G401 (cell line): ENCODE measurements at regions not wholly inside any gene's neighbourhood (a gene's known extent, or its start where the extent isn't known, plus 50 kb on each side); places are given as distances from the start of the nearest gene placed in this dataset.
"Not testable (repeated sequence)": the region's sequence is repeated elsewhere in the genome, so short reads cannot be mapped to it uniquely, and the experiment has no call there.

Source experiments
- DNase-seq: peaks from one replicate; pipeline ENCODE4 v3.0.0-alpha.2; 2015; ENCODE audit warnings: low spot score
- in situ Hi-C: cut with HindIII; loops from 2 replicates; pipeline ENCODE4 v1.10.0; 2016; ENCODE audit warnings: low sequenced_read_pairs, mixed read lengths

DNA sequence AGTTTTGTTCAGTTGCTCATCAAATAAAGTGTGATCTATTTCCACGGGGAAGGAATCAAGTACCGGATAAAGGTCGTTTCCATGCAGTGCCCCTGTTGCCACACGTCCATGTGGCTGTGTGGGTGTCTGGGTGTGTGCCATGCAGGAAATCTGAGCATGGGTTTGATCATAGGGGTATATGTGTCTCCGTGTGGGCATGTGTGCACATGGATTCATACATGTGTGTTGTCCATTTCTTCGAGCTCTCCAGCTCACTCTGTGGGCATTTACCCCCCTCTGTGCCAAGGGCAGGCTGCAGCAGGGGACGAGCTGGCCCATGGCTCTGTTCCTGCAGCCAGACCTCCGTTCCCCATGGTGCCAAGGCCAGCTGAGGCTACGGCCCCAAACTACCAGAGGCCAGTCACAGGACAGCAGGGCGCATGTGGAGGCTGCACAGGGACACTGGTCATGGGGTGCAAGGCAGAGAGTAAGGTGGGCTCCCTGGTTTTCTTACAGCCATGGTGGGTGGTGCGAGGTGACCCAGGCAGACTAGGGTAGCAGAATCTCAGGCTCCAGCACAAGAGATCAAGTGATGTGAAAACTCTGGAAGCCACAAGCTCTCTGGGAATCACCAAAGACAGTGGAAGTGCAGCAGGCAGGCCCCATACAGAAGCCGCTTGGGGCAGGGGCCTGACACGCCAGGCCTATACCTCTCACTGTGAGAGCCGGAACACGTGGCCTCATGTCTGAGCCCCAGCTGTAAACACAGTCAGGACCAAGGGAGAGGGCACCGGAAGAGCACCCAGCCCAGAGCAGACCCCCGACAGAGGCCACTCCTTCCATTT, 66.4 kb upstream of the RAB6C start:
- in situ Hi-C loops = no loop called here
- no peak for DNase-seq

DNA sequence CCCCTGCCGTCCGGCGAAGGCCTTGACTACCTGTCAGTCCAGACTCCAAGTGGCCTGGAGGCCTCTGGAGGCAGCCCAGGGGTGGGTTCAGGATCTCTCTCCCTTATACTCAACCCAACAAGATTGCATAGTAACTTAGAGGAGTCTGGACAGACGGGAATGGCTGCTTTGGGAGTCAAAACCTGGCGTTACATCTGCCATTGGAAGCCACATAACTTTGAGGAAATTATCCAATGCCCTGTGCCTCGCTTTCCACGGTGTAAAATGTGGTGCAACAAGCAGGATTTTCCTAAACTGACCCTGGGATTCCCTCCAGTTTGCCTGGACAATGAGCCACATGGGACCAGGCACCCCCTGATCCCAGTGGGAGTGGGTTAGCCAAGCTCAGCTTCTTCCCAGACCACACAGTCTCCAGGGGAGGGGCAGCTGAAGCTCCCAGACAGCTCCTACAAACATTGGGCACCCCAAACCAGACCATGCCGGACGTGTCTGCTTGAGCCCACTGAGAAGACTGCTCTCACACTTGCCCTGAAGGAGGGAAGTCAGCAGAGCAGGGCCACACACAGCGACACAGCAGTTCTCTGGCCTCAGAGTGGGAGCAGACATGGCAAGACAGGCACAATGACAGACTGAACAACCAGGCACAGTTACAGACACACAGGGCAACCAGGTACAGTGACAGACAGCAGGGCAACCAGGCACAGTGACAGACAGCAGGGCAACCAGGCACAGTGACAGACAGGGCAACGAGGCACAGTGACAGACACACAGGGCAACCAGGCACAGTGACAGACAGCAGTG, 65.6 kb upstream of the RAB6C start:
- no peak for DNase-seq
- in situ Hi-C loops = no loop called here

DNA sequence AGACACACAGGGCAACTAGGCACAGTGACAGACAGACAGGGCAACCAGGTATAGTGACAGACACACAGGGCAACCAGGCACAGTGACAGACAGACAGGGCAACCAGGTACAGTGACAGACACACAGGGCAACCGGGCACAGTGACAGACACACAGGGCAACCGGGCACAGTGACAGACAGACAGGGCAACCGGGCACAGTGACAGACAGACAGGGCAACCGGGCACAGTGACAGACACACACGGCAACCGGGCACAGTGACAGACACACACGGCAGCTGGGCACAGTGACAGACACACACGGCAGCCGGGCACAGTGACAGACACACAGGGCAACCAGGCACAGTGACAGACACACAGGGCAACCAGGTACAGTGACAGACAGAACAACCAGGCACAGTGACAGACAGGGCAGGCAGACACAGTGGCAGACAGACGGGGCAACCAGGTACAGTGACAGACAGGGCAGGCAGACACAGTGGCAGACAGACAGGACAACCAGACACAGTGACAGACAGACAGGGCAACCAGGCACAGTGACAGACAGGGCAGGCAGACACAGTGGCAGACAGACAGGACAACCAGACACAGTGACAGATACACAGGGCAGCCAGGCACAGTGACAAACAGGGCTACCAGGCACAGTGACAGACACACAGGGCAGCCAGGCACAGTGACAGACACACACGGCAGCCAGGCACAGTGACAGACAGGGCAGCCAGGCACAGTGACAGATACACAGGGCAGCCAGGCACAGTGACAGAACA, 64.7 kb upstream of the RAB6C start:
- in situ Hi-C loops = no loop called here
- DNase-seq = no peak

DNA sequence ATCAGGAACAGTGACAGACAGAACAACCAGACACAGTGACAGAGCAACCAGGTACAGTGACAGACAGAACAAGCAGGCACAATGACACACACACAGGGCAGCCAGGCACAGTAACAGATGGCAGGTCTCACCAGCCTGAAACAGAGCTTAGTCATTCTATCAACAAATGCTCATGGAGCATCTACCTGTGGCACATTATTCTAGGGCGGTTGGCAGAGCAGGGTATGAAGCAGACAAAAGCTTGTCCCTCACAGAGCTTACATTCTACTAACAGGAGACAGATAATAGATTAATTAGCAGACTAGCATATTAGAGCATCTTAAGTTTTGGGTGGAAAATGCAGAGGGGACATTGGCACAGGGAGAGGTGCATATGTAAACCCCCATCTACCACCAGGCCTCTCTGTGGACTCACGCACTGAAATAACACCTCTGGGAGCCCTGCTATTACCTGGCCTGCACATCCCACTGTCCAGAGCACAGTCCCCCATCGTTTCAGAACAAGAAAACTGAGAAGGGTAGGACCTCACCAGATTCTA, 64.1 kb upstream of the RAB6C start:
- peak; percentile 14 for DNase-seq
- in situ Hi-C loops = no loop called here

DNA sequence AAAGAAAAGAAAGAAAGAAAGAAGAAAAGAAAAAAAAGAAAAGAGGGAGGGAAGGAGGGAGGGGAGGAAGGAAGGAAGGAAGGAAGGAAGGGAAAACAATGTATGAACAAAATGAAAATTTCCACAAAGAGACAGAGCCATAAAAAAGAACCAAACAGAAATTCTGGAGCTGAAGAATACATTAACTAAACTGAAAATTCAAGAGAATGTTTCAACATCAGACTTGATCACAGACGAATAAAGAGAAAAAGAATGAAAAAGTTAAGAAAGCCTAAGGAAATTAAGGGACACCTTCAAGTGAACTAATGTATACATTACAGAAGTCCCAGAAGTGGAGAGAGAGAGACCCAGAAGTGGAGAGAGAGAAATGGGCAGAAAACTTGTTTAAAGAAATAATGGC, 60.9 kb upstream of the RAB6C start:
- DNase-seq = no peak
- in situ Hi-C loops = no loop called here

DNA sequence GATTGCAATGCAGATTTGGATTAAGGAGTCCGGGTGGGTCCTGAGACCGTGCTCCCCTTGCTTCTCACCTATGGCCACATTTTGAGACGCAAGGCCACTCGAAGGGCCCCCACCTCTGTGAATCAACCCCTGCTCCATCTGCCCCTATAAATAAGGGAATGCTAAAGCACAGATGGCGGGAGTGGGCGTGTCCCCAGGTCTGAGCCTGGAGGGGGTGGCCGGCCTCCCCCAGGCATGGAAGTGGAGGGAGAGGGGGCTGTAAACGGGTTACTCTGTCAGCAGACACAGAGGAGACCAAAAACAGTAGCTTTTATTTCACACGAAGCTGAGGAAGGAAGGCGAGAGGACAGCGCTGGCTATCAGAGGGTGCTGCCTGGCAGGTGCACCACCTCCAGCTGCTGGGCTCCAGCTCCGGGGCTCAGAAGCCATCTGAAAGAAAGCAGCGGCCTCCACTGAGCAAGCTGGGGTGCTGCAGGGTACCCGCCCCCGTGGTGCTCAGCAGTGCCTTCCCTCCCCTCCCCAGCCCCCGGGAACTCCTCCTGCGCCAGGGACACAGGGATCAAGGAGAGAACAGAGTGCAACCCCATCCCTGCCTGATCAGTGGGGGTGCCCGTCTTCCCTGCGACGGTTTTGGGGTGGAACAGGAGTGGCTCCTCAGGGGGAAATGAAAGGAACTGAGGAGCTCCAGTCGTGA, 56.7 kb upstream of the RAB6C start:
- no peak for DNase-seq
- in situ Hi-C loops = no loop called here

DNA sequence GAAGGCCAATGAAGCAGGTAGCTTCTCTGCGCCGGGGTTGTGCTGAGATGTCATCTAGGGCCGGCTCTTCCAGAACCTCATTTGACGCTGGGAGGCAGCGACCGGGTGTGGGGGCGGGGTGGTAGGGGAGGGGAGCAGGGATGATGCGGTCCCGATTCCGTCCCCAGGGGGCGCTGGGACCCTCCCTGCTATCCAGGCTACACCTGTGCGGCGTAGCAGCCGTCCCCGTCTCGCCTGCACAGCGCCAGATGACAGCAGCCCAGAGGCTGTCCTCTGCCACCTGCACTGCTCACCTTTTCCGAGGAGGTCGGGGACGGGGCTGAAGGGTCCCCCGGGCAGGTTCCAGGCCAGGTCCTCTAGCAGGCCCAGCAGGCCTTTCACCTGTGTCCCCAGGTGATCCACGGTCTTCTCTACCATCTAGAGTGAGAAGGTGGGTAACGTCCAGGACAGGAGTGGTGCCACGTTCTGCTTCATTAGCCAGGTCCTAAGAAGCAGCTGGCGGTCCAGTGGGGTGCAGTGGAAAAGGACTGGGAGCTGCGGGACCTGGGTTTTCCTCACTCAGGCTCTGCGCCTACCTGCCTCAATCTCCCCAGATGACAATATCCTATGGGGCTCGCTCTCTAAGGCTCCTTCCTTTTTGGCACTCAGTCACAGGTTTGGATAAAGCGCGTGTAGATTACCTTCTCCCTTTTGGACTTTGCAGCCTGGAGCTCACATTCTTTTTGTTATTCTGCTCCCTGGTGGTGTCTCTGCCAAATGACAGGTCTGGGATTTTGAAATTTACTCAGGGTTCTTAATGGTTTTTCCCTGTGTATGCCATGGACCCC, 56.0 kb upstream of the RAB6C start:
- peak; percentile 55 for DNase-seq

GRCh38 chr2:129924115-129924514, 55.4 kb upstream of the RAB6C start:
- in situ Hi-C loops, DNase-seq: not testable (repeated sequence)

More for the DNA sequence above, 56.0 kb upstream of the RAB6C start:
- in situ Hi-C loops = no loop called here

DNA sequence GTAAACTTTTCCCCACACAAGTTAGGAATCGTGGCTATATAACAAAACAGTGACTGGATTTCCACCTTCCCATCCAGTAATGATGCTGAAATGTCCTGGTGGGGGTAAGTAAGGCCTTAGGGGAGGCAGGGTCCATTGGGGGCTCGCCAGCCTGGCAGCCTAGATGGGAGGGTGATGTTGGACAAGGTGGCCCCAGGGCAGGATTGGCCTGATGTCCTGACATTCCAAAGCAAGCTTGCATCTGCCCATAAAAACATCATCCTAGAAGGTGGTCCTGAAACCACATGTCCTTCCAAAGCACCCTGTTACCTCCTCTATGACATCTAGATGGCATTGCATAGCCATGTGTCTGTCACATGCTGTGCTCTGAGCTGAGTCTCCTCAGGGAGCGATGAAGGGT, 54.1 kb upstream of the RAB6C start:
- in situ Hi-C loops = no loop called here
- DNase-seq = no peak

DNA sequence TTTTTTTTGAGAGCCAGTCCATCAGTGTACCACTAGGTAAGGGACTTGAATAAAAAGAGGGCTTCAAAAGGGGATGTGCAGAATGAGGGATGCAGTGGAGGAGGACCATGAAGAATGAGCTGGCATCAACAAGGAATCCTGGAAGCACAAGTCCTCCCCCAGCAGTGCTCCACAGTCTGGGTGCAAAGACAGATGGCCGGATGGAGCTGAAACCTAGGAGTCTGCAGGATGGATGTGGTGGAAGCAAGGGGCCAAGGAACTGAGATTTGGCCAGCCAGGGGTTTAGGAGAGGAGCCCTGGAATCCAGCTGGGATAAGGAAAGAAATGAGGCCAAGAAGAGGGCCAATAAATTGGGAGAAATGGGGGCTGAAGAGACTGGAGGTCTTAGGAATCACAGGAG, 51.8 kb upstream of the RAB6C start:
- in situ Hi-C loops = no loop called here
- no peak for DNase-seq

GRCh38 chr2:129929321-129930290, 49.9 kb upstream of the RAB6C start:
- DNase-seq = no peak
- in situ Hi-C loops = no loop called here
